ENCODE measurements at regions not wholly inside any gene's neighbourhood (a gene's known extent, or its start where the extent isn't known, plus 50 kb on each side); places are given as distances from the start of the nearest gene placed in this dataset.

DNA sequence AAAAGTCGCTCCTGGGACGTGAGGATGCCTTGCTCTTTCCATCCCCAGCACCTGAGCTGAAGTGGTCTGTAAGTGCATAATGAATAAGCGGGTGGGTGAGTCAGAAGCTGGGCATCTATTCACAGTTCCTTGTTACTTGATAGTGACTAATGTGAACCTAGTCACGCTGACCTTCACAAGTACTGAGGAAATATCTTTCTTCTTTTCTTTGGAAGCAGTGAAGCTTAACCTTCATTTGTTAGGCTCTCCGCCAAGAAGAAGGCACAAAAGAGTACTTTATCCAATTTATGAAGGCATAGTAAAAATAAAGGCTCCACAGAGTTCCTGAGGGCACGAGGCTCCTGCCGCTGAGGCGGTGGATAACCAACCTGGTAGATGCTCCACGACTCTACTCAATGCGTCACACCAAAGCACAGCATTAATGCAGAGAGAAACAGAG, 475.7 kb upstream of the SLIT2 start:
- peak; percentile 91 for DNase-seq

GRCh38 chr4:19774690-19775256, 476.9 kb upstream of the SLIT2 start:
- no peak for DNase-seq

- DNase-seq: no peak
Observed at GRCh38 chr4:19772581-19772980, 479.1 kb upstream of the SLIT2 start.

DNA sequence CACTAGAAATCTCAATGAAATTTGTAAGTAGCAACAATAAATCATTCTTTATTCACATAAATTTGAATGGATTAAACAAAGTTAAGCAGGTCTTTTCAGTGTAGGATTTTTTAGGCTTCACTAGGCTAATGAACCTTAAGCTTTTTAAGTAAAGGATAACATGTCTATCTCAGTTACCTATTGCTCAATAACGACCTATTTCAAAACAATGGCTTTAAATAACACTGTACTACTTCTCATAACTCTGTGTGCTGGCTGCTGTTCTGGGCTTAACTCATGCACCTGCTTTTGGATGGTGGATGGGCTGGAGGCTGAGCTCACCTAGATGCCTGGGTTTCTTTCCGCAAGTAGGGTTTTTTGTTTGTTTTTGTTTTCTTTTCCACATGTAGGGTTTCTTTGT, 495.0 kb upstream of the SLIT2 start:
- no peak for DNase-seq

DNA sequence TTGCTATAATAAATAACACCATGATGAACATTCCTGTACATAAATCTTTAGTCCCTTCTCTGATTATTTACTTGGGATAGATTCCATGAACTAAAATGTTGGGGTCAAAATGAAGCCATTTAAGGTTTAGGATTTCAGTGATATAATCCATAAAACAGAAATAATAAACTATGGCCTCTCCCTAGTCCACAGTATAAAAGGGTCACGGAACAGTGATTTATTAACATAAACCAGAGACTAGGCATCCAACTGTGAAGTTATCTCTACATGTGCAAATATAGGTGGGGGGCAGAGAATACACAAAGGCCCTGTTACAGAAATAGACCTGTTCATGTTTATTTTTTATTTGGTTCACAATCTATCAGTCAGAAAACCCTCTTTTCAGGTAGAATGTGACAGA, 499.1 kb upstream of the SLIT2 start:
- DNase-seq: no peak

GRCh38 chr4:19748519-19749479, 502.9 kb upstream of the SLIT2 start:
- DNase-seq: no peak

GRCh38 chr4:19746377-19746776, 505.3 kb upstream of the SLIT2 start:
- no peak for DNase-seq

- no peak for DNase-seq
Observed at GRCh38 chr4:19743115-19743638, 508.5 kb upstream of the SLIT2 start.

- DNase-seq: peak; percentile 62
Observed at GRCh38 chr4:19739101-19739651, 512.5 kb upstream of the SLIT2 start.

- no peak for DNase-seq
Observed at GRCh38 chr4:19736968-19737756, 514.5 kb upstream of the SLIT2 start.

GRCh38 chr4:19735012-19735411, 516.7 kb upstream of the SLIT2 start:
- DNase-seq: no peak

- DNase-seq: no peak
Observed at GRCh38 chr4:19729886-19730651, 521.6 kb upstream of the SLIT2 start.

DNA sequence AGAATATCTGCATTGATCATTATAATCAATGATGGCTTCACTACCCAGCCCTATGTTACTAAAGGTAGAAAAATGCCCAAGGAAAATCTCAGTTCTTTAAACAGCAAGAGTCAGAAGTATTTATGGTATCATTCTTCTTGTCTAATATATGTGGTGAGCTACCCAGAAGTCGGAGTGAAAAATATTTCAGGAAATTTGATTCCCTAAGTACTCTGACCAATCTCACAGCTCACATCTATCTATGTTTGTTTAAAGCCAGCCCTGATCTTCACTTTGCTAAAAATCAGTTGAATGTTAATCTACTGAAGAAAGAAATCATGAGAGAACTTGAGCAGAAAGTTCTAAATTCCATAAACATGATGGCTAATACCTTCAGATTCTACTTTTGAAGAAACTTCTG, 522.9 kb upstream of the SLIT2 start:
- no peak for DNase-seq

GRCh38 chr4:19727141-19727540, 524.6 kb upstream of the SLIT2 start:
- DNase-seq: no peak

GRCh38 chr4:19725130-19725529, 526.6 kb upstream of the SLIT2 start:
- DNase-seq: no peak

DNA sequence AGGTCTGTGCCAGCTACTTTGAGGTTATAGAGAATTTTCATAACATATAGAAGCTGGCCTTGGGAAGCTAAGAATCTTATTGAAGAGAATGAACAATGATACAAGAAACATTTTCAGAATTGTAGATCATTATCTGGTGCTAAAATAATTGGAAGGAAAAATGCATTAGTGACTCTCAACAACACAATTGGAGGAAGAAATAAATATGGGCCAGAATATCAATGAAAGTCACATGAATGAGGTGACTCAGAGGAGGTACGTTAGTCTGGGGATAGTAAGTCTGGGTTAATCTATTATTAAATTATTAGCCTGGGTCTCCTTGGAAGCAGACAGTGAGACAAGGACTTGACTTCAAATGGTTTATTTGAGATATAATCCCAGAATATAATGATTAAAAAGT, 529.3 kb upstream of the SLIT2 start:
- no peak for DNase-seq

- DNase-seq: no peak
Observed at GRCh38 chr4:19721587-19721986, 530.1 kb upstream of the SLIT2 start.

GRCh38 chr4:19720610-19721009, 531.1 kb upstream of the SLIT2 start:
- no peak for DNase-seq

- DNase-seq: no peak
Observed at GRCh38 chr4:19720190-19720589, 531.5 kb upstream of the SLIT2 start.

DNA sequence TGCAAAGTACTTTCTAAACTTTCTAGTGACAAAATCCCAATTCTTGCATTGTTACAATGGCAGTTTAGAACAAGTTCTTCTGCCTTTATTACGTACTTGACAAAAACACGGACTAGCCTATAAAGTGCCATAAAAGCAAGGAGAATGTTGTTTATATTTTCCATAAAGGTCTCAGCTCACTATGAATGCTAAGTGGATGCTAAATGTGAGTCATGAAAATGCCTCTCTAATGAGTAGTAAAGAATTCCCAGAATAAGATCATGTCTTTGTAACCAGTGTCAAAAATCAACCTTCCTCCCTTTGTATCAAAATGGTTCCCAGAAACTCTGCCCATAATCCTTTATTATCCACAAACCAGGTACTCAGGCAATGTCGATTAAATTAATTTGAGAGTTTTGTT, 539.8 kb upstream of the SLIT2 start:
- no peak for DNase-seq

DNA sequence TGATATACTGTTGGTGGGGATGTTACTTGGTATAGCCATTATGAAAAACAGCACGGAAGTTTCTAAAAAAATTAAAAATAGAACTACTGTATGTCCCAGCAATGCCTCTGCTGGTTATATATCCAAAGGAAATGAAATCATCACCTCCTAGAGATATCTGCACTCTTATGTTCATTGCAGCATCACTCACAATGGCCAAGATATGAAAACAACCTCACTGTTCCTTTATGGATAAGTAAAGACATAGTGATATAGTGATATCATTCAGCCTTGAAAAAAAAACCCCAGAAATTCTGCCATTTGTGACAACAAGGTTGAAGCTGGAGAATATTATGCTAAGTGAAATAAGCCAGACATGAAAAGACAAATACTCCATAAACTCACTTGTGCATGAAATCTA, 543.8 kb upstream of the SLIT2 start:
- DNase-seq: no peak

- DNase-seq: no peak
Observed at GRCh38 chr4:19703391-19703790, 548.3 kb upstream of the SLIT2 start.

All from T1000 (cell line).